Loucy (cell line): ENCODE measurements at regions not wholly inside any gene's neighbourhood (a gene's known extent, or its start where the extent isn't known, plus 50 kb on each side); places are given as distances from the start of the nearest gene placed in this dataset.

Experiments used
- H2AFZ ChIP-seq: fragments of 200-600 bp; sonication (generic); 2 replicates; pipeline ENCODE4 v1.6.0; 2016; ENCODE audit warnings: antibody characterized with exemption, mild to moderate bottlenecking, low read length, moderate library complexity
- H3F3A ChIP-seq: fragments of 200-600 bp; 2 replicates; pipeline ENCODE4 v1.6.0; 2016; ENCODE audit warnings: antibody characterized with exemption, low read depth, mild to moderate bottlenecking
- H3K27me3 ChIP-seq: fragments of 200-600 bp; sonication (generic); 2 replicates; pipeline ENCODE4 v1.6.1; 2014; ENCODE audit warnings: low read length, mild to moderate bottlenecking; ENCODE audit not compliant: insufficient read depth, poor library complexity, severe bottlenecking
- H3K36me3 ChIP-seq: fragments of 200-600 bp; sonication (generic); 2 replicates; pipeline ENCODE4 v1.6.1; 2016; ENCODE audit warnings: low read length; ENCODE audit not compliant: insufficient read depth
- H3K4me1 ChIP-seq: fragments of 200-600 bp; sonication (generic); 2 replicates; pipeline ENCODE4 v1.5.1; 2014; ENCODE audit warnings: low read length, mild to moderate bottlenecking; ENCODE audit not compliant: insufficient read depth, poor library complexity, severe bottlenecking
- H3K4me2 ChIP-seq: fragments of 200-600 bp; sonication (generic); 2 replicates; pipeline ENCODE4 v1.6.0; 2014; ENCODE audit warnings: antibody characterized with exemption, low read length, low read depth, mild to moderate bottlenecking; ENCODE audit not compliant: poor library complexity, severe bottlenecking
- H3K4me3 ChIP-seq: fragments of 200-600 bp; sonication (generic); 2 replicates; pipeline ENCODE4 v1.5.1; 2014; ENCODE audit warnings: low read length, mild to moderate bottlenecking, mixed read lengths; ENCODE audit not compliant: poor library complexity, severe bottlenecking
- H3K79me2 ChIP-seq: fragments of 200-600 bp; sonication (generic); 2 replicates; pipeline ENCODE4 v1.6.1; 2014; ENCODE audit warnings: low read length; ENCODE audit not compliant: insufficient read depth
- H3K9ac ChIP-seq: fragments of 200-600 bp; sonication (generic); 2 replicates; pipeline ENCODE4 v1.6.0; 2014; ENCODE audit warnings: mild to moderate bottlenecking, low read depth, low read length, moderate library complexity; ENCODE audit not compliant: poor library complexity, severe bottlenecking
- H3K9me2 ChIP-seq: fragments of 200-600 bp; sonication (generic); replicated peaks from 2 replicates; pipeline ENCODE4 v1.6.1; 2016; ENCODE audit warnings: low read depth, low read length, mixed read lengths
- H3K9me3 ChIP-seq: fragments of 200-600 bp; sonication (generic); 2 replicates; pipeline ENCODE4 v1.6.1; 2014; ENCODE audit warnings: mild to moderate bottlenecking, antibody characterized with exemption, low read length, low read depth; ENCODE audit not compliant: insufficient read depth
- H4K20me1 ChIP-seq: fragments of 200-600 bp; sonication (generic); 2 replicates; pipeline ENCODE4 v1.6.0; 2014; ENCODE audit warnings: antibody characterized with exemption, low read length, mild to moderate bottlenecking; ENCODE audit not compliant: insufficient read depth, poor library complexity, severe bottlenecking
- CTCF ChIP-seq: fragments of 200-600 bp; sonication (generic); conservative IDR thresholded peaks from 2 replicates; pipeline ENCODE4 v1.5.1; 2014; ENCODE audit warnings: mild to moderate bottlenecking, antibody characterized with exemption, low read length
- EZH2phosphoT487 ChIP-seq: fragments of 200-600 bp; IDR thresholded peaks from 2 replicates; pipeline ENCODE4 v1.6.1; 2018; ENCODE audit warnings: antibody characterized with exemption, mild to moderate bottlenecking, moderate library complexity, borderline replicate concordance

- H3K79me2 ChIP-seq: no peaks in the 10 kb centered on the region
- no peaks in the 10 kb centered on the region for H3K36me3 ChIP-seq
- no peak overlapping the region for H2AFZ ChIP-seq
- no peak overlapping the region for H3K4me2 ChIP-seq
- no peak overlapping the region for H3K4me3 ChIP-seq
- H3K27me3 ChIP-seq: no peaks in the 10 kb centered on the region
- no peaks in the 10 kb centered on the region for H3K4me1 ChIP-seq
- no peak overlapping the region for H3K9ac ChIP-seq
- H3K9me2 ChIP-seq: no peaks in the 10 kb centered on the region
- no peaks in the 10 kb centered on the region for H3F3A ChIP-seq
- peaks cover 9% of the 10 kb centered on the region; the same call in 1 of the 2 replicates for H3K9me3 ChIP-seq
- no peaks in the 10 kb centered on the region for H4K20me1 ChIP-seq
- TF ChIP-seq EZH2phosphoT487: no peak
- no peak for TF ChIP-seq CTCF
Observed at GRCh38 chr6:145506565-145506964, 228.8 kb downstream of the EPM2A start.

- Histone ChIP-seq H3K9me2 (no peaks in the 10 kb centered on the region), H3K79me2 (no peaks in the 10 kb centered on the region), H3K4me1 (no peaks in the 10 kb centered on the region), H4K20me1 (no peaks in the 10 kb centered on the region), H3F3A (no peaks in the 10 kb centered on the region), H3K4me2 (no peak overlapping the region), H2AFZ (no peak overlapping the region), H3K4me3 (no peak overlapping the region), H3K9me3 (peaks cover 9% of the 10 kb centered on the region; the same call in 1 of the 2 replicates), H3K27me3 (no peaks in the 10 kb centered on the region), H3K9ac (no peak overlapping the region), H3K36me3 (no peaks in the 10 kb centered on the region)
- TF ChIP-seq EZH2phosphoT487 (no peak), CTCF (no peak)
Observed at GRCh38 chr6:145507239-145507638, 228.1 kb downstream of the EPM2A start.

- Histone ChIP-seq H3K4me1 (no peaks in the 10 kb centered on the region), H3K27me3 (no peaks in the 10 kb centered on the region), H3K9me3 (peaks cover 9% of the 10 kb centered on the region; the same call in 1 of the 2 replicates), H3K79me2 (no peaks in the 10 kb centered on the region), H3F3A (no peaks in the 10 kb centered on the region), H3K4me3 (no peak overlapping the region), H3K36me3 (no peaks in the 10 kb centered on the region), H3K9me2 (no peaks in the 10 kb centered on the region), H3K4me2 (no peak overlapping the region), H4K20me1 (no peaks in the 10 kb centered on the region), H2AFZ (peak overlapping the region; percentile 42; the same call in 1 of the 2 replicates), H3K9ac (no peak overlapping the region)
- TF ChIP-seq EZH2phosphoT487: no peak
- TF ChIP-seq CTCF: peak; percentile 57
Observed at GRCh38 chr6:145508107-145508506, 227.2 kb downstream of the EPM2A start.
